GM21576 (cell line): ENCODE measurements at regions not wholly inside any gene's neighbourhood (a gene's known extent, or its start where the extent isn't known, plus 50 kb on each side); places are given as distances from the start of the nearest gene placed in this dataset.
"Not testable (repeated sequence)": the region's sequence is repeated elsewhere in the genome, so short reads cannot be mapped to it uniquely, and the experiment has no call there.

Experiments
- ATAC-seq: cut with Tn5 transposase; IDR thresholded peaks from one replicate; pipeline ENCODE4 v1.9.1; 2021; ENCODE audit warnings: mild to moderate bottlenecking, moderate library complexity; ENCODE audit not compliant: unreplicated experiment

DNA sequence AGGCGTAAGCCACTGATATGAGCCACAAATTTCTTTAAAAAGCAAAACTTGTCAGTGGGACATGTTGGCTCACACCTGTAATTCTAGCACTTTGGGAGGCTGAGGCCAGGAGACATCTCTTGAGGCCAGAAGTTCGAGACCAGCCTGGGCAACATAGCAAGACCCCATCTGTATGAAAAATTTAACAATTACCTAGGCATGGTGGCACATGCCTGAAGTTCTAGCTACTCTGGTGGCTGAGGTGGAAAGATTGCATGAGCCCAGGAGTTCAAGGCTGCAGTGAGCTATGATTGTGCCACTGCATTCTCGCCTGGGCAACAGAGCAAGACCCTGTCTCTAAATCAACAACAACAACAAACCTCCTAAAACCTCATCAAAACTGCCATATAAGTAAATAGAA is 147.6 kb upstream of the BARHL2 start:
- no peak for ATAC-seq

DNA sequence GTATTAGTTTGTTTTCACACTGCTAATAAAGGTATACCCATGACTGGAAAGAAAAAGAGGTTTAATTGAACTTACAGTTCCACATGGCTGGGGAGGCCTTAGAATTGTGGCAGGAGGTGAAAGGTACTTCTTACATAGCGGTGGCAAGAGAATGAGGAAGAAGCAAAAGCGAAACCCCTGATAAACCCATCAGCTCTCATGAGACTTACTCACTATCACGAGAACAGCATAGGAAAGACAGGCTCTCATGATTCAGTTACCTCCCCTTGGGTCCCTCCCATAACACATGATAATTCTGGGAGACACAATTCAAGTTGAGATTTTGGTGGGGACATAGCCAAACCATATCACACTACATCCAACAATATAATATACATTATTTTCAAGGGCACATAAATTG is 145.7 kb upstream of the BARHL2 start:
- ATAC-seq: no peak

DNA sequence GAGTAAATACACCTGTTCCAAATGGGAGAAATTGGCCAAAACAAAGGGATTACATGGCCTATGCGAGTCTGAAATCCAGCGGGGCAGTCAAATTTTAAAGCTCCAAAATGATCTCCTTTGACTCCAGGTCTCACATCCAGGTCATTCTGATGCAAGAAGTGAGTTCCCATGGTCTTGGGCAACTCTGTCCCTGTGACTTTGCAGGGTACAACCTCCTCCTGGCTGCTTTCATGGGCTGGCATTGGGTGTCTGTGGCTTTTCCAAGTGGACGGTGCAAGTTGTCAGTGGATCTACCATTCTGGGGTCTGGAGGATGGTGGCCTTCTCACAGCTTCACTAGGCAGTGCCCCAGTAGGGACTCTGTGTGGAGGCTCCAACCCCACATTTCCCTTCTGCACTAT is 144.3 kb upstream of the BARHL2 start:
- ATAC-seq: not testable (repeated sequence)

DNA sequence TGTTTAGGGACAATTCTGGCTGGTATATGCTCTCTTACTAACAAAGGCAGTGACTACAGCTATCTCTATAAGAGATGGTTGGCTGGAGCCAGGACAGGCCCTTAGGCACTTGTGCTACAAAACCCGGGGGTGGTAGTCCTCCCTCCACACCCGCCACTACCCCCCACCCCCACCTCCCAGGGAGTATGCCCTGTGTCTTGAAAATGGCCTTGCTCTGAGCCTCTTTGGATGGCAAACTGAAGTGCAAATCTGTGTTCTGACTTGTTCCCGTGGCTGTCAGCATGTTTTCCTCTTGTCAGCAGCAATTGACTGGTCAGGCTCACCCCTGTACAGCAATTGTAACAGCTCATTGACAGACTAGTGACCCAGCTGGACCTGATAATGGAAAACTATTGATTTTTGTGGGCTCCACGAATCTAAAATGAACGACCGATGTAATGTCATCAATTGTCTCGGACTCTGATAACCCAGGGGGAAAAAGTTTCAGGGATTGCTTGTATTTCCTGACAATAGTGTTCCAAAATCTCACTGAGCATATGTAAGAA is 139.4 kb upstream of the BARHL2 start:
- no peak for ATAC-seq

DNA sequence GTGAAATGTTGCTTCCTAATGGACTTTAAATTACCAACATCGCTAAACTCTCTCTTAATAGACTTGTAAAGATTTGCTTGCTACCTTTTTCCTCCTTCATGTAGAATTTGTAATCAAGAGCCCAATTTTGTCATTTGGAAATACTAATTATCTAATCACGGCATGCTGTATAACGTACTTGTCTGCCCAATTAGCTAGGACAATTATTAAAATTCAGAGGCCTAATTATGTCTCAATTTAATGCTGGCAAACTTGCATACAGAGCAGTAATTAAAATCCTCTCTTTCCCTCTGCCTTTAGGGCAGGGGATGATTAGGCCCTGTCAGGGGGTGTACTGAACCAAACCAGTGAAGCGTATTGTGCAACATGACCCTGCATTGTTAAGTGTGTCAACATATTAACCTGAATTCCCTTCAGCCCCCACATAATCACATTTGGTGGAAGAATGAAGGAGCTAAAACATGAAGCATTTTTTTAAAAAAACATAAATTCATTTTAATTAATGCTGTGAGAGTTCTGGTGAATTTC is 137.4 kb upstream of the BARHL2 start:
- ATAC-seq: no peak

DNA sequence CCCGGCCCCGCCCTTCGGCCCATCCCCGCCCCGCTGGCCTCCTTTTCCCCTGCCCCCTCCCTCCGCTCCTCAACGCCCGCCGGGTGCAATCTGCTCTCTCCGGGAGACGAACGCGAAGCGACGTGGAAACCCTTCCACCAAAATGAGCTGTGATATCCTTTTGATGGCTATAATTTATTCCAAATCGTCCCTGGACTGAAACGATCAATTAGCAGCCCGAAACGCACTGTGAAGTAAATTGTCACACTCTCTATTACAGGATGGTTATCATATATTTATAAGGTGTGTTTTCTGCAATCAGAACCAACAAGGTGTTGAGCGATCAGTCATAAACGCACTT is 134.6 kb upstream of the BARHL2 start:
- ATAC-seq: no peak

DNA sequence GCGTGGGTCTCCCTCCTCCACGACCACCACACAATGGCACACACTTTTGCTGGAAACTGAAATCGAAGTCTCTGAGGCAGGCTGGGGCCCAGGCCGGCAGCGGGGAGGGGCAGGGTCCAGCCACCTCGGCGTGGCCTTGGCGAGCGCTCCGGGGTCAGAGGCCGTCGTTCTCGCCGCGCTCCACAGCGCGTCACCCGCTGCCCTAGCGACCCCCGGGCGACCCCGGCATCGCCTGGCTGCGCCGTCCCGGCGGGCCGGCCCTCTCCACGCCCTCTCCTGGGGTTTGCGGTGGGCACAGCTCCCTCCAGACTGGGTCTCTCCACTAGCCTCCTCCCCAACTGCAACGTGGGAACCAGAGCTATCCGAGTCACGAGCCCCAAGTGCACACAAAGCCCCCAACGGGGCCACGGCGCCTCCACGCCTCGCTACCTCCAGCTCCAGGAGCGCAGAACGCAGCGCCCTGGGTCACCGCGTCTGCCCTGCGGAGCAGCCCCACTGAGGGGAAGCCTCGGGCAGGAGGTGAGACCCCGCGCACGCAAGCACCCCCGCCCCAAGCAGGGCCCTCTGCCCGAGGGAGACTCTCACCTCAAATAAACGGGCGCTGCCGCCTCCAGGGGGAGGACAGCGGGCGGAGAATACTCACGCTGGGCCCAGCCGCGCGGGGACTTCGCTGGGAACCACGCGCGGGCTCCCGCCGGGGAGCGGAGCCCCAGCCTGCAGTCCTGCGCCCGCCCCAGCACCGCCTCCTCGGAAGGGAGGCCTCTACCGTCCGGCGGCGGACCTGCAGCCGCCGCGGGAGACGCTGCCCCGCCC is 134.0 kb upstream of the BARHL2 start:
- peak; percentile 98 for ATAC-seq

DNA sequence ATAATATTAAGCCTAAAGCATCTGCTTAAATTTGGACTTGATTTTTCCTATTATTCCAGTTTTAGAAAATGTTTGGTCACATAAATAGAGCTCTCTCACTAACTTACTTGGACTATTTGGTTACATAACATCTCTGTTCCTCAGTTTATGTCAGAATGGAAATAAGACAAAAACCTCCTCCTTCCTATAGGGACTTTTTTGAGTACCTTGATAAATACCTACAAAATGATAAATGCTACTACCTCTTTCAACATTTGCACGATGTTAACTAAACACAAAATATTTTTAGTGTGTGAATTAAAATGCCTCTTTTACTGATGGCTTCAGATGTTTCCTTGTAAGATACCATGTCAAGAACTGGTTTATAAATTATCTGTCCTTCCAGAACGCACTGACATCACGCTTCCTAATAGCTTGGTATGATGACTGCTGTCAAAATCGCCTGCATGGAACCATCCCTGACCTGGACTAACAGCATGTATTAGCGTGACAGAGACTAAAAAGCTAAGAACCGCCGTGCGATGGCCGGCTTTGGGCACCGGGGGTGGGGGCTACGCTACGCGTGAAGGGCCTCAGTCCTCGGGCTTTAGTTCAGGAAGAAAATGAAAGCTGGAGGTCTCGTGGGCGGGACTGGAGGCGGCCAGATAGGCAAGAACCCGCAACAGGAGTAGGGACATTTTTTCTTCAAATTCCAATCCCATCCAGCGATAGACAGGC is 133.2 kb upstream of the BARHL2 start:
- no peak for ATAC-seq

DNA sequence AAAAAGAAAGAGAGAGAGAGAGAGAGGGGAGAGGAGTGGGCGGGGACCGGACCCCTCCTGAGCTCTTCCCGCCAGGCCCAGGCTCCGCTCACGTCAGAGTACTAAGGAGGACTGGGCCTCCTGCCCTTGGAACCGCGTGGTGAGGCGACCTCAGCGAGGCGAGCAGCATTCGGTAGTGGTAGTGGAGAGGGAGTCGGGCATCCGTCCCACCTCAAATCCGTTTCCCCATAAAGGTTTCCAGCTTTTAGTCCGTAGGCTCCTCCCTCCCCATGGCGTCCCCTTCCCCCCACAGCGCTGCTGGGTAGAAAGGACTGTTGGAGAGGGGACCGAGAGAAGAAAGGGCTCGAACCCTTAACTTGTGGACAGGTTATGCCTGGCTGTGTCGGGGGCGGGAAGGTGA is 124.4 kb upstream of the BARHL2 start:
- ATAC-seq: no peak

DNA sequence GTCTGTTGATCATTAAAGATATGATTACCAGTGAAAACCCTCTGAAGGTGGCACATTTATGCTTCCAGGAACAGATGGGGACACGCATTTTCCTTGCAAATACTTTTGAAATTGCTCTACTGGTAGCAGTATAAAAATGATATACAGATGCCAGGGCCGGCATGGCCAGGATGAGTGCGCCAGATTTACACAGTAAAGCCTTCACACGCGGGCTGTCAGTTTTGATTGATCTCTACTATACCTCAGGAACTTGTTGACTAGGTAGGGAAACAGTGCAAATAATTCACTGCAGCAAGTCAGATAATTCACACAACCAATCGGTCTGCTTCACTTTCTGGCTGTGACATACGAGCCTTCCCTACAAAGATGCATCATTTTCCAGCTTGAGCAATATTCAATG is 123.2 kb upstream of the BARHL2 start:
- ATAC-seq: no peak

DNA sequence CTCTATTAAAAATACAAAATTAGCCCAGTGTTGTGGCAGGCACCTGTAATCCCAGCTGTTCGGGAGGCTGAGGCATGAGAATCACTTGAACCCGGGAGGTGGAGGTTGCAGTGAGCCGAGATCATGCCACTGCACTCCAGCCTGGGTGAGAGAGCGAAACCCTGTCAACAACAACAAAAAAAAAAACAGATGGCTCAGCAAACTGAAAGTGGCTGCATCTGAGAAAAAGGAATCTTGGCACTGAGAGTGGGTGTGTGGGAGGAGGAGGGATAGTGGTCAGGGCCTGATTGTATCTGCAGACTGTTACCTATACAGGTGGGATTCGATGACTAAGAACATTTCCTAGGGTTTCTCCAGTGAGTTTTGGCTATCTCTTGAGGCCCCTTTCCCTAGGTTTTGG is 122.2 kb upstream of the BARHL2 start:
- ATAC-seq: no peak

DNA sequence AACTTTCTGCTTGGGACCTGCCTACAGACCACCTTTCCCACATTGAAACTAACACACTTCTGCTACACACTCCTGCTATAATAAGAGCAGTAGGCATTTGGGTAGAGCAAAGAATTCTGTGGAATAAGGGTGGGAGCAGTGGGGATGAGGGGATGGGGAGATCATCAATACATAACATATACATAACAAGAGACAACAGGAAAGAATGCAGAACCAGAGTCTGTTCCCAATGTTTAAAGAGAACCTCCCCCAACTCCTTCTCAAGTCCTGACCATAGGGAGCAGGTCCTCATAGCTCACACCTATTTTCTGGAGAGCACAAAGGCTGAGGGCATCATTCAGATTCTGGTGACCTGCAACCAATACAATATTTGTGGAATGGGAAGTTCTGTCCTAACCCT is 121.6 kb upstream of the BARHL2 start:
- no peak for ATAC-seq

DNA sequence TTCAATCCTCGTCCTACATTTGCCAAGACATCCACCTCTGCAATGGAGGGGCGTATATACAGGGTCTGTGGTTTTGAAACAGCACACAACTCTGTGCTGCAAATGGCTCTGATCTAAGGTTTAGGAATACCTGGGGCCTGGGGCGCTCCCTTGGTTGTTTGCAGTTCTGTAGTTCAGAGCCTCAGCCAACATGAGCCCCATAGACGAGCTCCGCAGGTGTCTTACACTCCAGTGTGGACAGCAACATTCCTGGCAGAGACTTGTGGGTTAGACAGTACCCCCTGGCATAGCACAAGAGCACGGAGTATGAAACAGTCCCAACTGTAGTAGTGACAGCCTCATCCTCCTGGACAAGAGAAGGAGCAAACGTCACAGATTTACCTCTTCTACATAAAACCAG is 120.3 kb upstream of the BARHL2 start:
- no peak for ATAC-seq

DNA sequence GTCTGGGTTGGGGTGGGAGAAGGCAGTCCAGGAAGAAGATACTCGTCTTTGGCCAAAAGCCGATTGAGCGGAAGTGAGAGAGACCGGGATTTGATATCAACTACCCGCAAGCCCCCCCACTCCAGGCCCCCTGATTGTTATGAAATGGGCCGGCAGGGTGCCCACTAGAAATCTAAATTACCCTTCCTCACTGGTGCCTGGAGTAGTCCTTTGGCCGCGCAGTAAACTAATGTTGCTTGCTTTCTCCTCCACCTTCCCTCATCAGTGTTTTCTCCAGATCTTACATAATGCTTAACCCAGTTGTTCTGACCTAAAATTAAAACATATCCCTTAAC is 119.2 kb upstream of the BARHL2 start:
- ATAC-seq: no peak

DNA sequence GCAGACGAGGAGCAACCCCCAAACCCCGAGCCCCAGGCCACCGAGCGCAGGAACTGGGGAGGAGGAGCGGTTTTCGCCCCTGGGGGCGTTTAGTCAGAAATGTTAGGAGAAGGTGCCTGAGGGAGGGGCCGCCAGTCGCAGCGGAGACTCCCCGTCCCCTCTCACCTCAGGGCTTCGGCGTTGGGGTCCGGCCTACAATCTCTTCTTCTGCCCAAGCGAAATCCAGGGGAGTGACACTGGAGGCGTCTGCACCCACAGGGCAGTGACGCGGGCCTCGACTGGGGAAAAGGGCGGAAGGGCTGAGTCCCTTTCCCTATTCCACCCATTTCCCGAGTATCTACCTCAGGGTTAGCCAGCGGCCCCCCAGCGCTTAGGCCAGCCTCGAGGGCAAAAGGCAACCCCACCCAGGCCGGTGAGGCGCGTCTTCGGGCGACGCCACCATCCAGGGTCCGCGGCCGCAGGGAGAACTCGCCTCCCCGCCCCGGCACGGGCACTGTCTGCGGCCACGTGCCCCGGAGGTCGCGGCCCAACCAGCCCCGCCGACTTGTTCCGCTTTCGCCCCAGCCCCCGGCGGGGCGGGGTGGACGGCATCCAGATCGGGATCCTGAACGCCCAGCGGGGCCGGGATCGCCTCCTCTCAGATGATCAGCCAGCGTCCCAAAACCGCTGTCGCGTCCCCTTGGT is 118.7 kb upstream of the BARHL2 start:
- ATAC-seq: no peak

DNA sequence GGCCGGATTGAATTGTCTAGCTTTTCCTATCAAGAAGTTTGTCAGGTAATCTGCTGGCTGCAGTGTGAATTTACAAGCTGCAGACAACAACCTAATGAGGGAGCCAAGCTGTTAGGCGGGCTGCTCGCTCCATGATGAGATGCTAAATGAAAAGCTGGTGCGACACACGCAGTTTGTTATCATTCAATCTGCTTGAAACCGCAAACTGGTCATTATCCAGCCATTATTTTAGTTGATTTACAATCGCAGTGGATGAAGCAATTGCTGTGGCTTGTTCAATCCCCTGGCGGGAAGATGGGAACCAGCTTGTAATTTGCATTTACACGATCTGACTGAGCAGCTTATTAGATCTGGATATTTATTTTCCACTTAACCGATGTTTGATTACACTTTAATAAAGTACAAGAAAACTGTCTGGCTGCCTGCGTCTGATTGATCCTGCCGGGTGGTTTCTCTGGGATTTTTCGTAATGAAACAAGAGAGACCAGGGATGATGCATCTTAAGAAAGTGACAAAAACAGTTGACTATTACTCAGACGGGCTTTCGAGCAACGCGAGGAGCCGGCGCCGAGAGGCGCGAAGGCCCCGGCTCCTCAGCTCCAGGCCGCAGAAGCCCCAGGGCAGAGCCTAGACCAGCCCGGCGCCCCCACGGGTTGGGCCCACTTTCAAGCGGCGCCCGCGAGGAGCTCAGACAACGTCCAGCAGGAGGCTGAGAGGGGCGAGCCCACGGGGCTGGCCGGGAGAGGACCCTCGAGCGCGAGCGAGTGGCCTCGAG is 118.0 kb upstream of the BARHL2 start:
- no peak for ATAC-seq

DNA sequence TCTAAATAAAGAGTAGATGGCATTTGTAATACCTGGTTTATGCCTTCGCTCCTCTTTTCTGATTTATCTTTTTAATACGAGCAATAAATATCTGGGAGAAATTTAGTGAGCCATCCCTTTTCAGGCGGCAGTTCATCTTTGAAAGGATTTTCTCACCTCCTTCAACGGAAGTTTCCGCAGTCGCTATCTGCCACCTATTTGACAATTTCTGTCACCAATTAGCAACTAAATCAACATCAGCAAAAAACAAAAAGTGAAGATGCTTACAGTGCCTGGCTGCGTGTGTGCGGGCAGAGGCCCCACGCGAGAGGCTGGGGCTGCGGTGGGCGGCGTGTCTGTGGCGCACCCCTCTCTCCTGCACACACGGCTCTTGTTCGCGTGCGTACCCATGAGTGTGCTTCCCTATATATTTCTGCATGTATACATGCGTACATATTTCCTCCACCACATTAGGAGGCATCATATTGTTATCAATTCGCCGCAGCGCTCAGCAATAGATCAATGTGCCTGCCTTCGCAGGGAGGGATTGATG is 117.3 kb upstream of the BARHL2 start:
- no peak for ATAC-seq

DNA sequence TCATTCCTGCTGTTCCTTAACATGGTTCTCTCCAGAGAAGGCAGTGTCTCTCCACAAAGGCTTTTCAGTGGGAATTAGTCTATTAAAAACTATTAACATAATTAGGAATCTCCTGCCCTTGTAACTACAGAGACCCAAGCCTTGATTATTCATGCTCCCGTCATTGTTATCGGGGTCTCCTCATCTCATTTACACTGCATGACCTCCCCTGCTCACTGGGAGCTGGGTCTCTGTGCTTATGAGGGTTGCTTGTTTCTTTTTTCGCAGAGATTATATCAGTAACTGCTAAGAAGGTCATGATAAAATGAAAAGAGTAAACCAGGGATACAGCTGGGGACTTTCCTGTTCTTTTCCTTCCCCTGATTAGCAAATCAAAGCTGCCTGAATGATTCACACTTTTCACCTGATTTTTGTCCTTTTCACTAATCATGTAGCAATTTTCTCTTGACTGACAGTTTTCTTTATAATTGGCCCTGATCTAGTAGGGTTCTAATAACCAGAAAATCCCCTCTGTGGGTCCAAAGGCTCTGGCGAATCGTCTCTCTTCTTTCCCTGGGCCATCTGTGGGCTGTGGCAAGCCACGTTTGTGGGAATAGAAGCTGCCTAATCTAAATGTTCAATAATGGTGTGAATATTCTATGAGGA is 116.5 kb upstream of the BARHL2 start:
- ATAC-seq: no peak

DNA sequence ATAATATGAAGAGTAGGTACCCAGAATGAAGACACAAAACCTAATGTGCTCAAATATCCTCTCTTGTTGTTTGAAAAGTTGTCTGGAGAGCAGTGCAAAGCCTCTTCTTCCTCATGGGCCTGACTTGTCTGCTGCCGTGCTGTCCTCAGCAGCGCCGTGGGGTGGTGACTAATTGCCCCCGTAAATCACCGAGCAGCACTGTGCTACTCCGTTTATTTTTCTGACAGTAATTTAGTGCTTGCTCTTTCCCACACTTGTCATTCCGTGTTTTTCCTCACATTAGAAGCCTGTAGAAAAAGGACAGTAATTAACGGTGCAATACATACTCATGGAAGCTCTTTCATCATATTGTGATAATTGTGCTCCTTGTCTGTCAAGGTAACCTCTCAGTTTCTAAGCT is 114.8 kb upstream of the BARHL2 start:
- ATAC-seq: no peak

DNA sequence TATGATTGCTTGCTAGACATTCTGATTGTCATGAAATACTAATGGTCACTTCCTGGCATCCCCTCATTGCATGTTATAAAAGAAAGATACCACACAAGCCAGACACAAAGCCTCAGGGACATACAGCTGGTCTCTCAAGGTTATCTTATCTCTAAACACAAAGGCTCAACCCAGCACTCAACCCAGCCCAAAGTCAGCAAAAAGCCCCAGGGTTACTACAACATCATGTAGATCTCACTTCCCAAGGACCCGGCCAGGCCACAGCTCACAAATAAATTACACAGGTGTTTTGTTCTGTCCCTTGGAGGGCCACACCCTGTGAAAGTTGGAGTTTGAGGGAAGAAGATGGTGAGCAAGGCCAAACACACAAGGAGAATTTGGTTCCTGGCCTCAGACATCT is 109.7 kb upstream of the BARHL2 start:
- ATAC-seq: no peak
